SK-N-SH (cell line): ENCODE measurements at regions not wholly inside any gene's neighbourhood (a gene's known extent, or its start where the extent isn't known, plus 50 kb on each side); places are given as distances from the start of the nearest gene placed in this dataset.

ENCODE experiments used
- CTCF ChIA-PET: fragments of 300-600, 350-600 bp; formaldehyde crosslinking; extraction: SDS; loops from one replicate; lab custom pipeline; 2021; lab: Yijun Ruan, JAX
- POLR2A ChIA-PET: fragments of 350-600 bp; sonication (Branson Sonifier 250); formaldehyde crosslinking; extraction: SDS; loops from one replicate; lab custom pipeline; 2020; ENCODE audit warnings: antibody characterized with exemption, inconsistent platforms; lab: Yijun Ruan, JAX
- DNase-seq: peaks from one replicate; pipeline ENCODE4 v3.0.0; 2012
- H2AFZ ChIP-seq: fragments of 200-600 bp; sonication (generic); 2 replicates; pipeline ENCODE4 v1.8.1; 2016; ENCODE audit warnings: antibody characterized with exemption, mild to moderate bottlenecking, low read depth
- H3F3A ChIP-seq: fragments of 200-600 bp; sonication (generic); replicated peaks from 2 replicates; pipeline ENCODE3; 2016; ENCODE audit warnings: antibody characterized with exemption, mild to moderate bottlenecking; ENCODE audit not compliant: insufficient read depth
- H3K27ac ChIP-seq, 2 experiments: fragments of 200-500 bp in 1 of 2; fragments of 200-600 bp in 1 of 2; sonication (Bioruptor generic) in 1 of 2; sonication (generic), shearing (Covaris generic) in 1 of 2; 2 replicates each; pipeline versions ENCODE4 v1.5.1 to v1.6.1; 2014 to 2016; ENCODE audit warnings: low read depth in 2 of 2, inconsistent platforms in 1 of 2, low read length in 1 of 2, mild to moderate bottlenecking in 1 of 2, mixed read lengths in 1 of 2
- H3K27me3 ChIP-seq: fragments of 200-600 bp; sonication (generic), shearing (Covaris generic); 2 replicates; pipeline ENCODE4 v1.6.1; 2016; ENCODE audit warnings: mixed run types; ENCODE audit not compliant: insufficient read depth
- H3K36me3 ChIP-seq, 2 experiments: fragments of 200-500 bp in 1 of 2; fragments of 200-600 bp in 1 of 2; sonication (Bioruptor generic) in 1 of 2; sonication (generic) in 1 of 2; replicated peaks in 1 of 2; 2 replicates each; pipeline versions ENCODE3 to v1.5.1; 2014 to 2016; ENCODE audit warnings: low read length in 1 of 2, mild to moderate bottlenecking in 1 of 2; ENCODE audit not compliant: insufficient read depth in 2 of 2, control insufficient read depth in 1 of 2
- H3K4me1 ChIP-seq, 2 experiments: fragments of 200-500 bp in 1 of 2; fragments of 200-600 bp in 1 of 2; sonication (Bioruptor generic) in 1 of 2; sonication (generic), shearing (Covaris generic) in 1 of 2; 2 replicates each; pipeline versions ENCODE4 v1.5.1 to v1.6.1; 2014 to 2016; ENCODE audit warnings: low read depth in 1 of 2, low read length in 1 of 2, mixed run types in 1 of 2; ENCODE audit not compliant: insufficient read depth in 2 of 2, control insufficient read depth in 1 of 2
- H3K4me2 ChIP-seq: fragments of 200-600 bp; sonication (generic), shearing (Covaris generic); 2 replicates; pipeline ENCODE4 v1.6.1; 2017; ENCODE audit warnings: mixed run types
- H3K4me3 ChIP-seq, 2 experiments: fragments of 200-500 bp in 1 of 2; fragments of 200-600 bp in 1 of 2; sonication (Bioruptor generic) in 1 of 2; sonication (generic), shearing (Covaris generic) in 1 of 2; 2 replicates each; pipeline versions ENCODE4 v1.5.1 to v1.8.1; 2014 to 2016; ENCODE audit warnings: low read depth in 2 of 2, inconsistent platforms in 1 of 2, low read length in 1 of 2, mild to moderate bottlenecking in 1 of 2, mixed read lengths in 1 of 2, moderate library complexity in 1 of 2
- H3K79me2 ChIP-seq: fragments of 200-600 bp; sonication (generic); 2 replicates; pipeline ENCODE4 v1.8.1; 2017; ENCODE audit warnings: mild to moderate bottlenecking; ENCODE audit not compliant: insufficient read depth
- H3K9ac ChIP-seq: fragments of 200-600 bp; sonication (generic); 2 replicates; pipeline ENCODE4 v1.6.1; 2017; ENCODE audit warnings: mixed run types
- H3K9me2 ChIP-seq: fragments of 200-600 bp; sonication (generic); 2 replicates; pipeline ENCODE4 v1.6.1; 2017; ENCODE audit warnings: mixed run types
- H3K9me3 ChIP-seq: fragments of 200-600 bp; sonication (generic); 2 replicates; pipeline ENCODE4 v1.6.1; 2017; ENCODE audit warnings: mixed run types, mild to moderate bottlenecking, moderate library complexity
- H4K20me1 ChIP-seq: fragments of 200-600 bp; sonication (generic); 2 replicates; pipeline ENCODE4 v1.6.1; 2017; ENCODE audit warnings: mild to moderate bottlenecking, mixed run types; ENCODE audit not compliant: insufficient read depth
- EP300 ChIP-seq, 2 experiments: IDR thresholded peaks; 2 replicates each; pipeline versions ENCODE4 v1.4.0 to v1.6.1; 2012; ENCODE audit warnings: borderline replicate concordance in 1 of 2, low read depth in 1 of 2, low read length in 1 of 2
- FOSL2 ChIP-seq: IDR thresholded peaks from 2 replicates; pipeline ENCODE4 v1.4.0; 2012; ENCODE audit warnings: low read depth, mild to moderate bottlenecking, moderate library complexity, borderline replicate concordance
- FOXJ3 ChIP-seq: sonication (generic); formaldehyde crosslinking; IDR thresholded peaks from 2 replicates; pipeline ENCODE4 v1.5.1; 2020; ENCODE audit warnings: mild to moderate bottlenecking, missing genetic modification reagents
- GABPA ChIP-seq: IDR thresholded peaks from 2 replicates; pipeline ENCODE4 v1.4.0; 2012; ENCODE audit warnings: low read depth, mild to moderate bottlenecking
- GATA2 ChIP-seq: sonication (generic); formaldehyde crosslinking; IDR thresholded peaks from 2 replicates; pipeline ENCODE4 v1.5.0; 2020; ENCODE audit warnings: mild to moderate bottlenecking, missing genetic modification reagents
- JUND ChIP-seq: IDR thresholded peaks from 2 replicates; pipeline ENCODE4 v1.4.0; 2012
- MAX ChIP-seq: IDR thresholded peaks from 2 replicates; pipeline ENCODE4 v1.4.0; 2012; ENCODE audit warnings: low read depth
- MEF2A ChIP-seq: IDR thresholded peaks from 2 replicates; pipeline ENCODE4 v1.4.0; 2012; ENCODE audit warnings: low read depth, borderline replicate concordance
- MXI1 ChIP-seq: IDR thresholded peaks from 2 replicates; pipeline ENCODE4 v1.6.1; 2012; ENCODE audit warnings: mild to moderate bottlenecking, low read depth, low read length, improper control_type of control experiment
- NFIC ChIP-seq: IDR thresholded peaks from 2 replicates; pipeline ENCODE4 v1.4.0; 2012; ENCODE audit warnings: borderline replicate concordance
- PBX3 ChIP-seq: IDR thresholded peaks from 2 replicates; pipeline ENCODE4; 2012
- POLR2AphosphoS5 ChIP-seq: IDR thresholded peaks from 2 replicates; pipeline ENCODE4 v1.6.1; 2012; ENCODE audit warnings: low read depth, low read length
- RAD21 ChIP-seq: IDR thresholded peaks from 2 replicates; pipeline ENCODE4 v1.6.1; 2012; ENCODE audit warnings: mild to moderate bottlenecking, low read length
- RXRA ChIP-seq: IDR thresholded peaks from 2 replicates; pipeline ENCODE4 v1.4.0; 2012; ENCODE audit warnings: low read depth, mild to moderate bottlenecking, borderline replicate concordance
- SMC3 ChIP-seq: IDR thresholded peaks from 2 replicates; pipeline ENCODE4 v1.6.1; 2012; ENCODE audit warnings: low read depth, low read length, improper control_type of control experiment
- TAF1 ChIP-seq: IDR thresholded peaks from 2 replicates; pipeline ENCODE4 v1.6.1; 2012; ENCODE audit warnings: low read depth, mild to moderate bottlenecking, low read length, moderate library complexity, borderline replicate concordance
- TCF12 ChIP-seq: IDR thresholded peaks from 2 replicates; pipeline ENCODE4 v1.4.0; 2012
- ZBTB33 ChIP-seq: IDR thresholded peaks from 2 replicates; pipeline ENCODE4 v1.4.0; 2012; ENCODE audit warnings: low read depth, borderline replicate concordance
- WGBS: methylation state at CpG from one replicate; pipeline ENCODE4 v1.1.6; 2017; ENCODE audit warnings: low lambda C conversion rate; 5-methylcytosine and 5-hydroxymethylcytosine counted together

GRCh38 chr13:47250146-47250545, 353.3 kb upstream of the HTR2A start:
- 0 out of 2 replicates have a peak overlapping the region, but pooled peaks have one; percentile 37 for H2AFZ ChIP-seq
- no peak for DNase-seq
- CTCF ChIA-PET: no interaction called here
- no peaks in the 10 kb centered on the region for H4K20me1 ChIP-seq
- H3K4me2 ChIP-seq: peak overlapping the region; percentile 31; the same call in 1 of the 2 replicates
- no peak for TF ChIP-seq MXI1
- TF ChIP-seq JUND: peak; percentile 60
- no peak for TF ChIP-seq GATA2 (CRISPR knock-in tag)
- TF ChIP-seq PBX3: peak; percentile 62
- TF ChIP-seq EP300 (IDR thresholded peaks at IDR 0.05; ENCODE audit: borderline replicate concordance in 1 of 2, low read depth in 1 of 2, low read length in 1 of 2): peak in 1 of 2 experiments; percentile 37; a peak in 1 of 4 replicates
- peak; percentile 61 for TF ChIP-seq TCF12
- TF ChIP-seq POLR2AphosphoS5: no peak
- no peak for TF ChIP-seq MEF2A
- peak; percentile 75 for TF ChIP-seq NFIC
- TF ChIP-seq GABPA: no peak
- TF ChIP-seq FOSL2: peak; percentile 49; the same call in 1 of the 2 replicates
- peak; percentile 30; the same call in 1 of the 2 replicates for TF ChIP-seq MAX
- 0 out of 2 replicates have a peak, but pooled peaks have one; percentile 12 for TF ChIP-seq RXRA
- no peak for TF ChIP-seq SMC3
- no peak overlapping the region; a peak in 1 of 4 replicates for H3K4me3 ChIP-seq
- H3K9ac ChIP-seq: no peak overlapping the region; the same call in 1 of the 2 replicates
- H3K27ac ChIP-seq: peak overlapping the region; percentile 34 to 64
- H3K9me2 ChIP-seq: no peaks in the 10 kb centered on the region
- H3K79me2 ChIP-seq: no peaks in the 10 kb centered on the region
- POLR2A ChIA-PET: no interaction called here
- 12% methylated on average over 7 of the region's 7 CpGs for WGBS
- no peaks in the 10 kb centered on the region for H3K27me3 ChIP-seq
- H3K4me1 ChIP-seq: peaks cover 0 to 4% of the 10 kb centered on the region in 2 experiments; a peak in 1 of 4 replicates
- H3K36me3 ChIP-seq: no peaks in the 10 kb centered on the region
- H3K9me3 ChIP-seq: no peaks in the 10 kb centered on the region
- H3F3A ChIP-seq: peaks cover 13% of the 10 kb centered on the region

- ChIA-PET POLR2A (no interaction called here), CTCF (no interaction called here)
- TF ChIP-seq GABPA (no peak), RAD21 (no peak), TAF1 (no peak), FOXJ3 (CRISPR knock-in tag) (no peak), ZBTB33 (no peak), MXI1 (no peak), TCF12 (no peak)
- H3K4me1 ChIP-seq: peaks cover 0 to 4% of the 10 kb centered on the region in 2 experiments; a peak in 1 of 4 replicates
- H3F3A ChIP-seq: peaks cover 13% of the 10 kb centered on the region
- H3K4me3 ChIP-seq: no peak overlapping the region
- H2AFZ ChIP-seq: no peak overlapping the region
- no peaks in the 10 kb centered on the region for H3K9me2 ChIP-seq
- H3K4me2 ChIP-seq: no peak overlapping the region
- DNase-seq: no peak
- peak overlapping the region in 1 of 2 experiments; percentile 64; a peak in 2 of 4 replicates for H3K27ac ChIP-seq
- no peaks in the 10 kb centered on the region for H3K27me3 ChIP-seq
- no peaks in the 10 kb centered on the region for H4K20me1 ChIP-seq
- no peaks in the 10 kb centered on the region for H3K79me2 ChIP-seq
- no peak overlapping the region for H3K9ac ChIP-seq
- H3K36me3 ChIP-seq: no peaks in the 10 kb centered on the region
- H3K9me3 ChIP-seq: no peaks in the 10 kb centered on the region
Measured at GRCh38 chr13:47249266-47249665, 352.4 kb upstream of the HTR2A start.
